H9 (cell line): ENCODE measurements at regions not wholly inside any gene's neighbourhood (a gene's known extent, or its start where the extent isn't known, plus 50 kb on each side); places are given as distances from the start of the nearest gene placed in this dataset.

Experiments used
- DNase-seq: peaks from one replicate; pipeline ENCODE4 v3.0.0-alpha.2; 2017
- H2AFZ ChIP-seq: one replicate; pipeline ENCODE4 v1.6.1; 2013; ENCODE audit warnings: mild to moderate bottlenecking, low read length, control low read depth, moderate library complexity
- H2AK5ac ChIP-seq: 2 replicates; pipeline ENCODE4 v1.6.1; 2013; ENCODE audit warnings: low read length, control low read depth, mixed read lengths; ENCODE audit not compliant: insufficient read length
- H2BK120ac ChIP-seq: one replicate; pipeline ENCODE4 v1.6.1; 2013; ENCODE audit warnings: low read depth, mild to moderate bottlenecking, low read length, control low read depth, inconsistent platforms; ENCODE audit not compliant: poor library complexity, severe bottlenecking
- H2BK12ac ChIP-seq: 2 replicates; pipeline ENCODE4 v1.6.1; 2013; ENCODE audit warnings: low read length, control low read depth, mixed read lengths, low read depth; ENCODE audit not compliant: insufficient read length
- H2BK15ac ChIP-seq: 2 replicates; pipeline ENCODE4 v1.6.1; 2013; ENCODE audit warnings: low read depth, low read length, control low read depth
- H2BK20ac ChIP-seq: one replicate; pipeline ENCODE4 v1.6.1; 2013; ENCODE audit warnings: low read depth, mild to moderate bottlenecking, low read length, control low read depth, inconsistent platforms; ENCODE audit not compliant: poor library complexity, severe bottlenecking
- H2BK5ac ChIP-seq: 2 replicates; pipeline ENCODE4 v1.6.1; 2013; ENCODE audit warnings: low read length, control low read depth, mixed read lengths; ENCODE audit not compliant: insufficient read length
- H3K14ac ChIP-seq: 2 replicates; pipeline ENCODE4 v1.6.1; 2013; ENCODE audit warnings: low read length, control low read depth; ENCODE audit not compliant: insufficient read depth
- H3K18ac ChIP-seq: 2 replicates; pipeline ENCODE4 v1.6.1; 2013; ENCODE audit warnings: low read depth, mild to moderate bottlenecking, mixed read lengths, low read length, control low read depth; ENCODE audit not compliant: insufficient read length
- H3K23ac ChIP-seq: 2 replicates; pipeline ENCODE4 v1.6.1; 2013; ENCODE audit warnings: low read length, control low read depth, mixed read lengths, low read depth; ENCODE audit not compliant: insufficient read length
- H3K23me2 ChIP-seq: 2 replicates; pipeline ENCODE4 v1.6.1; 2013; ENCODE audit warnings: low read depth, mild to moderate bottlenecking, mixed read lengths, low read length, control low read depth; ENCODE audit not compliant: insufficient read length, poor library complexity, severe bottlenecking
- H3K27ac ChIP-seq: 2 replicates; pipeline ENCODE4 v1.5.1; 2013; ENCODE audit warnings: low read length, control low read depth, mixed read lengths, low read depth; ENCODE audit not compliant: insufficient read length
- H3K27me3 ChIP-seq: 2 replicates; pipeline ENCODE4 v1.6.1; 2013; ENCODE audit warnings: low read length, control low read depth, inconsistent platforms; ENCODE audit not compliant: insufficient read depth
- H3K4ac ChIP-seq: 2 replicates; pipeline ENCODE4 v1.6.1; 2013; ENCODE audit warnings: low read depth, mild to moderate bottlenecking, control low read depth, inconsistent platforms, low read length, moderate library complexity
- H3K4me1 ChIP-seq: 2 replicates; pipeline ENCODE4 v1.6.1; 2013; ENCODE audit warnings: low read length, control low read depth, inconsistent platforms; ENCODE audit not compliant: insufficient read depth
- H3K4me2 ChIP-seq: 2 replicates; pipeline ENCODE4 v1.6.1; 2013; ENCODE audit warnings: low read length, control low read depth, mixed read lengths; ENCODE audit not compliant: insufficient read length, insufficient read depth
- H3K56ac ChIP-seq: 2 replicates; pipeline ENCODE4 v1.6.1; 2013; ENCODE audit warnings: low read depth, mild to moderate bottlenecking, mixed read lengths, low read length, control low read depth; ENCODE audit not compliant: insufficient read length
- H3K79me1 ChIP-seq: 2 replicates; pipeline ENCODE4 v1.6.1; 2013; ENCODE audit warnings: low read depth, mild to moderate bottlenecking, moderate library complexity, low read length, control low read depth, inconsistent platforms; ENCODE audit not compliant: insufficient read depth, poor library complexity, severe bottlenecking
- H3K79me2 ChIP-seq: 2 replicates; pipeline ENCODE4 v1.6.1; 2013; ENCODE audit warnings: low read length, control low read depth, inconsistent platforms; ENCODE audit not compliant: insufficient read depth
- H3K9ac ChIP-seq: 2 replicates; pipeline ENCODE4 v1.6.1; 2013; ENCODE audit warnings: low read length, control low read depth, mixed read lengths; ENCODE audit not compliant: insufficient read length; ENCODE audit errors: extremely low read depth
- H3K9me3 ChIP-seq: one replicate; pipeline ENCODE4 v1.6.1; 2013; ENCODE audit warnings: low read depth, low read length, inconsistent platforms; ENCODE audit not compliant: control insufficient read depth
- H3T11ph ChIP-seq: one replicate; pipeline ENCODE4 v1.6.1; 2013; ENCODE audit warnings: mild to moderate bottlenecking, low read length, control low read depth, inconsistent platforms
- H4K20me1 ChIP-seq: one replicate; pipeline ENCODE4 v1.6.1; 2013; ENCODE audit not compliant: control insufficient read depth, insufficient read length, insufficient read depth
- H4K5ac ChIP-seq: 2 replicates; pipeline ENCODE4 v1.6.1; 2013; ENCODE audit warnings: low read depth, mild to moderate bottlenecking, mixed read lengths, low read length, control low read depth; ENCODE audit not compliant: insufficient read length
- H4K8ac ChIP-seq: replicated peaks from 2 replicates; pipeline ENCODE4 v1.6.1; 2013; ENCODE audit warnings: low read length, control low read depth, mixed read lengths, low read depth; ENCODE audit not compliant: insufficient read length
- H4K91ac ChIP-seq: 2 replicates; pipeline ENCODE4 v1.6.1; 2013; ENCODE audit warnings: low read depth, mild to moderate bottlenecking, moderate library complexity, mixed read lengths, low read length, control low read depth; ENCODE audit not compliant: insufficient read length
- H3K27ac Mint-ChIP-seq, 3 experiments: 2 replicates in 2 of 3; 3 replicates in 1 of 3; pipeline ENCODE4 v1.8.0; 2020 to 2021; ENCODE audit warnings: mixed read lengths in 3 of 3, mild to moderate bottlenecking in 1 of 3, moderate library complexity in 1 of 3
- H3K27me3 Mint-ChIP-seq: 2 replicates; pipeline ENCODE4 v1.8.0; 2021; ENCODE audit warnings: low read depth, mild to moderate bottlenecking, moderate library complexity, mixed read lengths
- H3K36me3 Mint-ChIP-seq, 3 experiments: 2 replicates in 2 of 3; 3 replicates in 1 of 3; pipeline ENCODE4 v1.8.0; 2020 to 2021; ENCODE audit warnings: low read depth in 3 of 3, mixed read lengths in 3 of 3; ENCODE audit not compliant: insufficient read depth in 1 of 3
- H3K4me1 Mint-ChIP-seq, 2 experiments: 2 replicates each; pipeline ENCODE4 v1.8.0; 2020; ENCODE audit warnings: mixed read lengths in 2 of 2
- H3K4me3 Mint-ChIP-seq, 2 experiments: 2 replicates in 1 of 2; 3 replicates in 1 of 2; pipeline ENCODE4 v1.8.0; 2020 to 2021; ENCODE audit warnings: mild to moderate bottlenecking in 2 of 2, mixed read lengths in 2 of 2, moderate library complexity in 1 of 2
- H3K9me3 Mint-ChIP-seq, 2 experiments: 2 replicates in 1 of 2; 3 replicates in 1 of 2; pipeline ENCODE4 v1.8.0; 2020; ENCODE audit warnings: mild to moderate bottlenecking in 2 of 2, mixed read lengths in 2 of 2, moderate library complexity in 1 of 2
- CTCF ChIP-seq: fragments of 200-600 bp; sonication (generic); conservative IDR thresholded peaks from 3 replicates; pipeline ENCODE4 v1.8.0; 2021; ENCODE audit warnings: antibody characterized with exemption, mild to moderate bottlenecking

- H3T11ph ChIP-seq, result no peak overlapping the region
- no peak for DNase-seq
- peaks cover 2% of the 10 kb centered on the region; the same call in 1 of the 2 replicates for H3K4me1 ChIP-seq
- no peak overlapping the region for H3K56ac ChIP-seq
- no peak overlapping the region for H4K8ac ChIP-seq
- H3K4ac ChIP-seq, result no peak overlapping the region
- no peak overlapping the region for H2BK12ac ChIP-seq
- no peaks in the 10 kb centered on the region for H3K79me2 ChIP-seq
- no peaks in the 10 kb centered on the region for H3K27me3 ChIP-seq
- H3K9ac ChIP-seq, result no peak overlapping the region
- H2AFZ ChIP-seq, result no peak overlapping the region
- no peak overlapping the region for H4K5ac ChIP-seq
- H2BK120ac ChIP-seq, result no peak overlapping the region
- H3K23me2 ChIP-seq, result no peaks in the 10 kb centered on the region
- H4K91ac ChIP-seq, result no peak overlapping the region
- H3K79me1 ChIP-seq, result no peaks in the 10 kb centered on the region
- no peak overlapping the region for H2BK5ac ChIP-seq
- no peaks in the 10 kb centered on the region for H3K9me3 ChIP-seq
- H3K23ac ChIP-seq, result no peak overlapping the region
- Mint-ChIP-seq H3K9me3 (no peaks in the 10 kb centered on the region), H3K4me1 (peaks cover 7 to 8% of the 10 kb centered on the region in 2 experiments), H3K36me3 (no peaks in the 10 kb centered on the region), H3K27ac (no peak overlapping the region), H3K4me3 (no peak overlapping the region), H3K27me3 (no peaks in the 10 kb centered on the region)
- H2BK20ac ChIP-seq, result no peak overlapping the region
- H3K27ac ChIP-seq, result no peak overlapping the region
- no peak overlapping the region for H3K4me2 ChIP-seq
- H3K14ac ChIP-seq, result no peak overlapping the region
- no peak overlapping the region for H3K18ac ChIP-seq
- no peak for TF ChIP-seq CTCF
- H2BK15ac ChIP-seq, result no peak overlapping the region
- no peaks in the 10 kb centered on the region for H4K20me1 ChIP-seq
- no peak overlapping the region for H2AK5ac ChIP-seq
Observed at GRCh38 chr5:87535706-87536105, 123.0 kb upstream of the CCNH start.
